H9 (cell line): ENCODE measurements at regions not wholly inside any gene's neighbourhood (a gene's known extent, or its start where the extent isn't known, plus 50 kb on each side); places are given as distances from the start of the nearest gene placed in this dataset.

Experiments
- DNase-seq: peaks from one replicate; pipeline ENCODE4 v3.0.0-alpha.2; 2017
- H2AFZ ChIP-seq: one replicate; pipeline ENCODE4 v1.6.1; 2013; ENCODE audit warnings: mild to moderate bottlenecking, low read length, control low read depth, moderate library complexity
- H2AK5ac ChIP-seq: 2 replicates; pipeline ENCODE4 v1.6.1; 2013; ENCODE audit warnings: low read length, control low read depth, mixed read lengths; ENCODE audit not compliant: insufficient read length
- H2BK120ac ChIP-seq: one replicate; pipeline ENCODE4 v1.6.1; 2013; ENCODE audit warnings: low read depth, mild to moderate bottlenecking, low read length, control low read depth, inconsistent platforms; ENCODE audit not compliant: poor library complexity, severe bottlenecking
- H2BK12ac ChIP-seq: 2 replicates; pipeline ENCODE4 v1.6.1; 2013; ENCODE audit warnings: low read length, control low read depth, mixed read lengths, low read depth; ENCODE audit not compliant: insufficient read length
- H2BK15ac ChIP-seq: 2 replicates; pipeline ENCODE4 v1.6.1; 2013; ENCODE audit warnings: low read depth, low read length, control low read depth
- H2BK20ac ChIP-seq: one replicate; pipeline ENCODE4 v1.6.1; 2013; ENCODE audit warnings: low read depth, mild to moderate bottlenecking, low read length, control low read depth, inconsistent platforms; ENCODE audit not compliant: poor library complexity, severe bottlenecking
- H2BK5ac ChIP-seq: 2 replicates; pipeline ENCODE4 v1.6.1; 2013; ENCODE audit warnings: low read length, control low read depth, mixed read lengths; ENCODE audit not compliant: insufficient read length
- H3K14ac ChIP-seq: 2 replicates; pipeline ENCODE4 v1.6.1; 2013; ENCODE audit warnings: low read length, control low read depth; ENCODE audit not compliant: insufficient read depth
- H3K18ac ChIP-seq: 2 replicates; pipeline ENCODE4 v1.6.1; 2013; ENCODE audit warnings: low read depth, mild to moderate bottlenecking, mixed read lengths, low read length, control low read depth; ENCODE audit not compliant: insufficient read length
- H3K23ac ChIP-seq: 2 replicates; pipeline ENCODE4 v1.6.1; 2013; ENCODE audit warnings: low read length, control low read depth, mixed read lengths, low read depth; ENCODE audit not compliant: insufficient read length
- H3K23me2 ChIP-seq: 2 replicates; pipeline ENCODE4 v1.6.1; 2013; ENCODE audit warnings: low read depth, mild to moderate bottlenecking, mixed read lengths, low read length, control low read depth; ENCODE audit not compliant: insufficient read length, poor library complexity, severe bottlenecking
- H3K27ac ChIP-seq: 2 replicates; pipeline ENCODE4 v1.5.1; 2013; ENCODE audit warnings: low read length, control low read depth, mixed read lengths, low read depth; ENCODE audit not compliant: insufficient read length
- H3K27me3 ChIP-seq: 2 replicates; pipeline ENCODE4 v1.6.1; 2013; ENCODE audit warnings: low read length, control low read depth, inconsistent platforms; ENCODE audit not compliant: insufficient read depth
- H3K4ac ChIP-seq: 2 replicates; pipeline ENCODE4 v1.6.1; 2013; ENCODE audit warnings: low read depth, mild to moderate bottlenecking, control low read depth, inconsistent platforms, low read length, moderate library complexity
- H3K4me1 ChIP-seq: 2 replicates; pipeline ENCODE4 v1.6.1; 2013; ENCODE audit warnings: low read length, control low read depth, inconsistent platforms; ENCODE audit not compliant: insufficient read depth
- H3K4me2 ChIP-seq: 2 replicates; pipeline ENCODE4 v1.6.1; 2013; ENCODE audit warnings: low read length, control low read depth, mixed read lengths; ENCODE audit not compliant: insufficient read length, insufficient read depth
- H3K56ac ChIP-seq: 2 replicates; pipeline ENCODE4 v1.6.1; 2013; ENCODE audit warnings: low read depth, mild to moderate bottlenecking, mixed read lengths, low read length, control low read depth; ENCODE audit not compliant: insufficient read length
- H3K79me1 ChIP-seq: 2 replicates; pipeline ENCODE4 v1.6.1; 2013; ENCODE audit warnings: low read depth, mild to moderate bottlenecking, moderate library complexity, low read length, control low read depth, inconsistent platforms; ENCODE audit not compliant: insufficient read depth, poor library complexity, severe bottlenecking
- H3K79me2 ChIP-seq: 2 replicates; pipeline ENCODE4 v1.6.1; 2013; ENCODE audit warnings: low read length, control low read depth, inconsistent platforms; ENCODE audit not compliant: insufficient read depth
- H3K9ac ChIP-seq: 2 replicates; pipeline ENCODE4 v1.6.1; 2013; ENCODE audit warnings: low read length, control low read depth, mixed read lengths; ENCODE audit not compliant: insufficient read length; ENCODE audit errors: extremely low read depth
- H3K9me3 ChIP-seq: one replicate; pipeline ENCODE4 v1.6.1; 2013; ENCODE audit warnings: low read depth, low read length, inconsistent platforms; ENCODE audit not compliant: control insufficient read depth
- H3T11ph ChIP-seq: one replicate; pipeline ENCODE4 v1.6.1; 2013; ENCODE audit warnings: mild to moderate bottlenecking, low read length, control low read depth, inconsistent platforms
- H4K20me1 ChIP-seq: one replicate; pipeline ENCODE4 v1.6.1; 2013; ENCODE audit not compliant: control insufficient read depth, insufficient read length, insufficient read depth
- H4K5ac ChIP-seq: 2 replicates; pipeline ENCODE4 v1.6.1; 2013; ENCODE audit warnings: low read depth, mild to moderate bottlenecking, mixed read lengths, low read length, control low read depth; ENCODE audit not compliant: insufficient read length
- H4K8ac ChIP-seq: replicated peaks from 2 replicates; pipeline ENCODE4 v1.6.1; 2013; ENCODE audit warnings: low read length, control low read depth, mixed read lengths, low read depth; ENCODE audit not compliant: insufficient read length
- H4K91ac ChIP-seq: 2 replicates; pipeline ENCODE4 v1.6.1; 2013; ENCODE audit warnings: low read depth, mild to moderate bottlenecking, moderate library complexity, mixed read lengths, low read length, control low read depth; ENCODE audit not compliant: insufficient read length
- H3K27ac Mint-ChIP-seq, 3 experiments: 2 replicates in 2 of 3; 3 replicates in 1 of 3; pipeline ENCODE4 v1.8.0; 2020 to 2021; ENCODE audit warnings: mixed read lengths in 3 of 3, mild to moderate bottlenecking in 1 of 3, moderate library complexity in 1 of 3
- H3K27me3 Mint-ChIP-seq: 2 replicates; pipeline ENCODE4 v1.8.0; 2021; ENCODE audit warnings: low read depth, mild to moderate bottlenecking, moderate library complexity, mixed read lengths
- H3K36me3 Mint-ChIP-seq, 3 experiments: 2 replicates in 2 of 3; 3 replicates in 1 of 3; pipeline ENCODE4 v1.8.0; 2020 to 2021; ENCODE audit warnings: low read depth in 3 of 3, mixed read lengths in 3 of 3; ENCODE audit not compliant: insufficient read depth in 1 of 3
- H3K4me1 Mint-ChIP-seq, 2 experiments: 2 replicates each; pipeline ENCODE4 v1.8.0; 2020; ENCODE audit warnings: mixed read lengths in 2 of 2
- H3K4me3 Mint-ChIP-seq, 2 experiments: 2 replicates in 1 of 2; 3 replicates in 1 of 2; pipeline ENCODE4 v1.8.0; 2020 to 2021; ENCODE audit warnings: mild to moderate bottlenecking in 2 of 2, mixed read lengths in 2 of 2, moderate library complexity in 1 of 2
- H3K9me3 Mint-ChIP-seq, 2 experiments: 2 replicates in 1 of 2; 3 replicates in 1 of 2; pipeline ENCODE4 v1.8.0; 2020; ENCODE audit warnings: mild to moderate bottlenecking in 2 of 2, mixed read lengths in 2 of 2, moderate library complexity in 1 of 2
- CTCF ChIP-seq: fragments of 200-600 bp; sonication (generic); conservative IDR thresholded peaks from 3 replicates; pipeline ENCODE4 v1.8.0; 2021; ENCODE audit warnings: antibody characterized with exemption, mild to moderate bottlenecking
- WGBS: extraction: QIAGEN DNeasy Blood & Tissue Kit; methylation state at CpG from one replicate; pipeline ENCODE4 v1.1.7; 2013; ENCODE audit warnings: missing lambda C conversion rate, low lambda C conversion rate, mixed read lengths; ENCODE audit not compliant: insufficient read length; ENCODE audit errors: extremely low coverage; 5-methylcytosine and 5-hydroxymethylcytosine counted together

- H3K23me2 ChIP-seq = no peaks in the 10 kb centered on the region
- no peak overlapping the region for H4K5ac ChIP-seq
- H2BK5ac ChIP-seq = no peak overlapping the region
- H3K14ac ChIP-seq = no peak overlapping the region
- WGBS = no CpG with 5 or more reads among the region's 15 CpGs
- H3K56ac ChIP-seq = no peak overlapping the region
- H3K23ac ChIP-seq = no peak overlapping the region
- no peaks in the 10 kb centered on the region for H3K36me3 Mint-ChIP-seq
- no peaks in the 10 kb centered on the region; a peak in 1 of 5 replicates for H3K9me3 Mint-ChIP-seq
- H3K18ac ChIP-seq = no peak overlapping the region
- no peak overlapping the region for H2AFZ ChIP-seq
- H3K4me1 ChIP-seq = no peaks in the 10 kb centered on the region
- peak overlapping the region in 1 of 3 experiments; percentile 0; a peak in 1 of 7 replicates for H3K27ac Mint-ChIP-seq
- peaks cover 14 to 17% of the 10 kb centered on the region in 2 experiments for H3K4me1 Mint-ChIP-seq
- no peak overlapping the region for H3T11ph ChIP-seq
- H4K20me1 ChIP-seq = no peaks in the 10 kb centered on the region
- H2BK20ac ChIP-seq = no peak overlapping the region
- no peak for DNase-seq
- no peak overlapping the region for H4K8ac ChIP-seq
- no peak overlapping the region for H2AK5ac ChIP-seq
- no peak overlapping the region for H4K91ac ChIP-seq
- no peak overlapping the region for H3K27ac ChIP-seq
- TF ChIP-seq CTCF = no peak
- H3K79me2 ChIP-seq = no peaks in the 10 kb centered on the region
- no peak overlapping the region for H2BK120ac ChIP-seq
- no peaks in the 10 kb centered on the region for H3K27me3 ChIP-seq
- no peak overlapping the region for H2BK12ac ChIP-seq
- no peak overlapping the region for H3K9ac ChIP-seq
- no peaks in the 10 kb centered on the region; the same call in 1 of the 2 replicates for H3K27me3 Mint-ChIP-seq
- H3K4ac ChIP-seq = no peak overlapping the region
- H3K9me3 ChIP-seq = no peaks in the 10 kb centered on the region
- no peak overlapping the region for H3K4me3 Mint-ChIP-seq
- no peaks in the 10 kb centered on the region for H3K79me1 ChIP-seq
- H3K4me2 ChIP-seq = no peak overlapping the region
- H2BK15ac ChIP-seq = no peak overlapping the region
Measured at GRCh38 chr15:98280284-98280975, 319.9 kb downstream of the ARRDC4 start.
